Left ventricle myocardium inferior (tissue), 1 donor: ENCODE measurements at regions not wholly inside any gene's neighbourhood (a gene's known extent, or its start where the extent isn't known, plus 50 kb on each side); places are given as distances from the start of the nearest gene placed in this dataset.

ENCODE experiments used
- DNase-seq: peaks from one replicate; pipeline ENCODE4 v3.0.0-alpha.2; 2020
- H3K27ac ChIP-seq: fragments of 200-600 bp; replicated peaks from 2 replicates; pipeline ENCODE4 v1.8.0; 2021
- H3K27me3 ChIP-seq: fragments of 200-600 bp; 2 replicates; pipeline ENCODE4 v1.8.0; 2021; ENCODE audit warnings: low read depth
- H3K36me3 ChIP-seq: fragments of 200-600 bp; 2 replicates; pipeline ENCODE4 v1.8.0; 2021
- H3K4me1 ChIP-seq: fragments of 200-600 bp; 2 replicates; pipeline ENCODE4 v1.8.0; 2021
- H3K4me3 ChIP-seq: fragments of 200-600 bp; 2 replicates; pipeline ENCODE4 v1.8.0; 2021; ENCODE audit warnings: mild to moderate bottlenecking, moderate library complexity
- H3K9me3 ChIP-seq: fragments of 200-600 bp; replicated peaks from 2 replicates; pipeline ENCODE4 v1.8.0; 2021
- CTCF ChIP-seq: fragments of 200-600 bp; IDR thresholded peaks from 2 replicates; pipeline ENCODE4 v1.8.0; 2021; ENCODE audit warnings: antibody characterized with exemption, mild to moderate bottlenecking, borderline replicate concordance
- intact Hi-C: fragments of 100-400 bp; cut with micrococcal nuclease; formaldehyde crosslinking; loops from one replicate; pipeline ENCODE4 v1.11.0; 2022
- donor health status: DM: no; HTN: yes; CAD: no; lungs with severe emphysema.

GRCh38 chr19:5218255-5218855, 122.3 kb downstream of the PTPRS start:
- Histone ChIP-seq H3K27me3 (no peaks in the 10 kb centered on the region), H3K4me1 (no peaks in the 10 kb centered on the region), H3K4me3 (no peak overlapping the region), H3K9me3 (no peaks in the 10 kb centered on the region), H3K27ac (no peak overlapping the region), H3K36me3 (peaks cover 94% of the 10 kb centered on the region)
- TF ChIP-seq CTCF = no peak
- no peak for DNase-seq
- intact Hi-C loops = no loop called here

- no peak overlapping the region for H3K4me3 ChIP-seq
- no peak overlapping the region for H3K27ac ChIP-seq
- H3K27me3 ChIP-seq = no peaks in the 10 kb centered on the region
- no peaks in the 10 kb centered on the region for H3K4me1 ChIP-seq
- H3K9me3 ChIP-seq = no peaks in the 10 kb centered on the region
- no peak for DNase-seq
- intact Hi-C loops = no loop called here
- peaks cover 87% of the 10 kb centered on the region for H3K36me3 ChIP-seq
- TF ChIP-seq CTCF = no peak
Observed at GRCh38 chr19:5217171-5217570, 123.4 kb downstream of the PTPRS start.

GRCh38 chr19:5216141-5216847, 124.3 kb downstream of the PTPRS start:
- no peak for TF ChIP-seq CTCF
- H3K36me3 ChIP-seq = peaks cover 89% of the 10 kb centered on the region
- DNase-seq = no peak
- no peaks in the 10 kb centered on the region for H3K4me1 ChIP-seq
- H3K9me3 ChIP-seq = no peaks in the 10 kb centered on the region
- no peak overlapping the region for H3K4me3 ChIP-seq
- intact Hi-C loops = no loop called here
- H3K27me3 ChIP-seq = no peaks in the 10 kb centered on the region
- H3K27ac ChIP-seq = no peak overlapping the region

- DNase-seq = no peak
- intact Hi-C loops = no loop called here
- Histone ChIP-seq H3K4me1 (no peaks in the 10 kb centered on the region), H3K27ac (no peak overlapping the region), H3K27me3 (no peaks in the 10 kb centered on the region), H3K36me3 (peaks cover 89% of the 10 kb centered on the region), H3K9me3 (no peaks in the 10 kb centered on the region), H3K4me3 (no peak overlapping the region)
- no peak for TF ChIP-seq CTCF
Observed at GRCh38 chr19:5215431-5215830, 125.2 kb downstream of the PTPRS start.

- H3K9me3 ChIP-seq = no peaks in the 10 kb centered on the region
- intact Hi-C loops = no loop called here
- no peak for TF ChIP-seq CTCF
- H3K4me3 ChIP-seq = no peak overlapping the region
- peaks cover 89% of the 10 kb centered on the region for H3K36me3 ChIP-seq
- no peaks in the 10 kb centered on the region for H3K4me1 ChIP-seq
- no peak for DNase-seq
- H3K27me3 ChIP-seq = no peaks in the 10 kb centered on the region
- H3K27ac ChIP-seq = no peak overlapping the region
Observed at GRCh38 chr19:5214902-5215301, 125.7 kb downstream of the PTPRS start.
